Iris pigment epithelial cell (primary cell): ENCODE measurements at regions not wholly inside any gene's neighbourhood (a gene's known extent, or its start where the extent isn't known, plus 50 kb on each side); places are given as distances from the start of the nearest gene placed in this dataset.

Source experiments
- DNase-seq: peaks from one replicate; pipeline ENCODE4 v3.0.0-alpha.2; 2011; ENCODE audit warnings: low read depth

DNA sequence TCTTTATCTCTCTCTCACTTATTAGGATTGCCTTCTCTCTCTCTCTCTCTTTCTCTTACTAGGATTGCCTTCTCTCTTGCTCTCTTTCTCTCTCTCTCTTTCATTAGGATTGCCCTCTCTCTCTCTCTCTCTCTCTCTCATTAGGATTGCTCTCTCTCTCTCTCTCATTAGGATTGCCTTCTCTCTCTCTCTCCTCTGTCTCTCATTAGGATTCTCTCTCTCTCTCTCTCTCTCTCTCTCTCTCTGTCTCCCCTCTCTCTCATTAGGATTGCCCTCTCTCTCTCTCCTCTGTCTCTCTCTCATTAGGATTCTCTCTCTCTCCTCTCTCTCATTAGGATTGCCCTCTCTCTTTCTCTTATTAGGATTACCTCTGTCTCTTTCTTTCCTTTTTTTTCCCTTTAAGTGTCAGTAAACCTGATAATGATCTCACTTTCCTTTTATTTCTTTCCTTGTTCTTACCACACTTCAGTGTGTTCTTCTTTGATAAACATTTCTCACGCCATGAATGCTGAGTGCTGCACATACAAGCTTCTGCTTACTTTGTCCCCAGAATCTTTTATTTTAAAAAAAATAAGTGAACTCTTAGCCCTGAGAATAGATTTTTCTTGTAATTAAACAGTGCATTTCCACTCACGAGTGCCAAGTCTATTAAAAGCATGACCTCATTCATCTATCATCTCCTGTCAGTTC is 243.4 kb upstream of the TBC1D5 start:
- DNase-seq, result no peak

DNA sequence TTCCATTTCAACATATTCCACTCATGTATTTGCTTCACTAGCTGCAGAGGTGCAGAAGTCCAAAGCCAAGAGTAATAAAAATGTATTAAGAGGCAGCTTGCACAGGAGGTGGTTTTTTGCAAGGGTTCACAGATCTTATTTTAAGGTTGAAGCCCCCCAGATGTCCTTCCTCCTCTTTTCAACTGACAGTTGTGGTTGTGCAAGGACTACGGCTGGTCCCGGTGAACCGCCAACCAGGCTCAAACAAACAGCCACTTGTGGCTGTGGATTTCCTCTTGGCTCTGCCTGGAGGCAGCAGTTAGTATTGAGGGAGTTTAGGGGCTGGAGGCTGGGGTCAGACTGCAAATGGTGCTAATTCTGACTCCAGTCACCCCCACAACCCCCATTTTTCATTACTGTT is 240.7 kb upstream of the TBC1D5 start:
- no peak for DNase-seq

DNA sequence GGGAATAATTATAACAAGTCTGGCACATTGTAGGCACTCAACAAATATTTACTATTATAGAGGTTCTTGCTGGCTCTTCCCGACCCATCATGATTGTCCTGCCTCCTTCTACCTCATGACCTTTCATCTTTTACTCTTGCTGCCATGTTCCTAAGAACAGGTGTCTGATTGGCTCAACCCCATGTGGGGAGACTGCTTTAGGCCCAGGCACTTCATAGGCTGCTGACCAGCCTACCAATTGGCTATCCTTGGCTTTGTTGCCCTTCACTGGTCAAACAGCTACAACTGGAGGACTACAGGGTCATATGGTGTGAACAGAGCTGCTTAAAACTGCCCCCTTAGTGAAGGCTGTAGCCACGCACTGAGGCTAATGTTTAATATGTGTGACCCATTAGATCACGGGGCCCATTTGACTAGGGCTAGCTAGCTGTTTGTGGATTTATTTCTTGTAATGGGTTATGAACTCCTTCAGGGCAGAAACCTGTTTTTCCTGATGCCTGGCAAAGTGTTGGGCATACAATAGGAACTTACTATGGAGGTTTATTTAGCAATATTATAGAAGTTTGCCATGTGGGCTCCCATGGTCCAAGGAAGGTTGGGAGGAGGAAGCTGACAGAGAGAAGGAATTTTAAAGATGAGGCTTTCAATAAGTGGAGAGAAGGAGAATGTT is 239.9 kb upstream of the TBC1D5 start:
- DNase-seq, result no peak

DNA sequence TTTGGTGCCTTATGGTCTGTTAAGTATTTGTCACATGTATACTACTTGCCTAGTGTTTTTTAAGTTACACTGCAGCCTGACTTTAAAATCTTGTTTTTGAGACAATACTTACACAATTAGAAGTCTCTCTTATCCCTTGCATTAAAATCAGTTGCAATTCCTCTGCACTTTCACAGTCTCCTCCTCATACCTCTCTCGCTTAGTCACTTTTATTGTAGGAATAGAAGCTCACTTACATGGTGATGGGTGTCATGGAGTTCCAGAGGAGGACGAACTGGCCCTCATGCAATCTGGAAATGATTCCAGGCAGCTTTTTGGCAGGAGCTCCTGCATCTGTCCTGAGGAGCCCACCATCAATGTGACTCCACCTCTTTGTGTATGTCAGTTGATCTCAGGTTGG is 238.4 kb upstream of the TBC1D5 start:
- no peak for DNase-seq

DNA sequence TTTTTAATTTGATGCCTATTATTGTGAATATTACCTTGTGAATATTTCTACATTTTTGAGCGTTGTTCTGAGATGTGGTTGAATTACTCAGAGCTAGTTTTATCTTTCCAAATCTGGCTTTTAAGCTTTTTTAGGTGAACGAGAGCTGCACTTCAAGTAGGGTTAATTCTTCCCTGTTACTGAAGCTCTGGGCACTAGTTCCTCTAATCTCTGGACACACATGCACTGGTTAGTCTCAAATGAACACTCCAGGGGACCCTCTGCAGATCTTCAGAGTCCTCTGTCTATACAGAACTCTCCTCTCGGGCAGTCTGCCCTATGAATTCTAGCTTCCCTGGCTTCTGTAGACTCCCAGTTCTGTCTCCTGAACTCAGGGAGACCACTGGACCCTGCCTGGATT is 237.5 kb upstream of the TBC1D5 start:
- DNase-seq, result no peak

DNA sequence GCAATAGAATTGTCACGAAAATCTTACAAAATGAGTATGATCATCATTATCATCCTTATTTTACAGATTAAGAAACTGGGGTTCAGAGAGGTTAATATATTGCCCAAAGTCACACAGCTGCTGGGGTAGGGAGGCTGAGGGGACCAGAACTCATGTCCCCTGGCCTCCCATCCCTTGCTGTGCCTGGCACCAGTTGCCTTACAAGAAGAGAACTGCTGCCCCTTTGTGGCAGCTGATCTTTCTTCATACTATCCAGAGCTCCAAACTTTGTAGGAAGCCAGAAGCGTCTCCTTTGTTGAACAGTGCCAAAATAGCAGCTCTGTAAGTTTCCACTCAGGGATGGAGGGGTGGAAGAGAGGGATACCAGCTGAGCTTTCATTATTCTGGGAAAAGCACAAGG is 236.8 kb upstream of the TBC1D5 start:
- no peak for DNase-seq

DNA sequence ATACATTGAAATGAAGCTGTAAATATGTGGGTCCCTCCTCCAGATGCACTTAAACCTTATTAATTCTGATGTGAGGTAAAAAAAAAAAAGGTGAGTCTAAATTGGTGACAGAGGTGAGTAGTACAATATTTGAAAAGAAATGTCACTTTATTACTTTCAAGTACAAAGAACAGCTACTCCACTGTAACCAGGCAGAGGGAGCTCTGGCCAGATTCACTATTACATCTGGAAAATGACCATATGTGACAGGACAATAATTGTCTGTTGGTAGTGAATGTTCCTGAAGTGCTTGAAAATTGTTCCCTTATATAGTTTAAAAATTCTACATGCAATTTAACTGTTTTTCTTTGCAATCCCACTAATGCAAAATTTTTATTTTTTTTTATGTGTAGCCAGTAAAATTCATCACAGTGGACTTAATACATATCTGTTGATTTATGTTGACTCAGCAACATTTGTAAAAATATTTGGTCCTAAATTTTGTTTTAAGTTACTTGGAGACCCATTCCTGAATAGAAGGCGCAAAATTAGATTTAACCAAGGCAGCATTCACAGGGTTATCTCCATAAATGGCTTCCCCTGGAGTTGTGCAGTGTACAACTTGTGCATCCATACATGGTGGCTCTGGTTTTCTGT is 231.9 kb upstream of the TBC1D5 start:
- DNase-seq, result no peak

DNA sequence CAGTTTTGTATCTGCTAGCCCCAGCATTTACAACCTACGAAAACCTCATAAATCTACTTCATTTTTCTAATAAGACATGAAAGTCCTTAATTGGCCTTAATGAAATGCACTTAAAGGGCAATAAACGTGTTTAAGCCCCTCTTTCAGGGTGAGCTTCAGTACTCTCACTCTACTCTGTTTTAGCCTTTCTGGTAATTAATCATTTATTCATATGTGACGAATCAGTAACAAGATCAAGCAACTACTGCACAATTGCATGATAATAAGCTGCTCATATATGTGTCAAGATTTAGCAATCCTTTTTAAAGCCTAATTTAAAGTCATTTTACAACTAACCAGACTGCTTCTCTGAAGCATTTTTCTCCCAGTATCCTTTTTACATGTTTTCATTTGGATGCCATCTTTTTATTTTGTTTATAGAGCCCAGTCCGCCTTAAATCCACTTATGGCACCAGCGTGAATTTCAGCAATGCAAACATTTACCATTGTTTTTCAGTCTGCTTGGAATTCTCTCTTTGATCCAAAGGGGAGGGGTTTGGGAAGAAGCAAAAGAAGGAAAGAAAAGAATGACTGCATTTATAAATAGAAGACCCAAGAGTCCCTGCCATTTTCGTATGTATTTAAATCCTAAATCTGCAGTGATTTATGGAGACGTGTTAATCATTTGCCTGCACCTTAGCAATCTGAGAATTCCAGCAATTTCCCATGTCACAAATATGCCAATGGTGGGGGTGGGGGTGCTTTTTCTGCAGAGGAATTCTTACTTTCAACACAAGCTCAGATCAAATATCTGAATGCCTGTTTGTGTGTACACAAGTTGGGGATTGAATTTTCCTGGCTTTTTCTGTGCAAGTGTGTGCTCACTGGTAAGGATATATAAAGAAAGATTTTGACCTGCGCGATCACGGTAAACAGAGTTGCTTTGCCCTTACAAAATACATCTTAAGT is 230.8 kb upstream of the TBC1D5 start:
- no peak for DNase-seq

DNA sequence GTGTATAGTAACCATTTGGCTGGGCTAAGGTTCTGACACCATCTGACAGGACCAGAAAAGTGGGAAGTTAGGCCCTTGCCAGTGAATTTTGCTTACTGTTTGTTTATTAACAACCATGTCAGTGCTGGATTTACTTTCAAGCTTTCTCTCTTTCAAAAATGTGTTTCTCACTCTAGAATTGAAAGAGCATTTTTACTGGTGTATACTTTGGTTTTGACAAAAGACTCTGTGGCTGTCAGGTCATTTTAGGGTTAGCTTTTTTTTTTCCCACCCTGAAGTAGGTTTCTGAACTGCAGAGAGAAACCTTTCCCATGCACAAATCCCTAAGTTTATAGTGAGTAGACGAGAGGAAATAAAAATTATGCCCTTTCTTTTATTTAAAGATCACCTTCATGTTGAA is 230.0 kb upstream of the TBC1D5 start:
- no peak for DNase-seq

DNA sequence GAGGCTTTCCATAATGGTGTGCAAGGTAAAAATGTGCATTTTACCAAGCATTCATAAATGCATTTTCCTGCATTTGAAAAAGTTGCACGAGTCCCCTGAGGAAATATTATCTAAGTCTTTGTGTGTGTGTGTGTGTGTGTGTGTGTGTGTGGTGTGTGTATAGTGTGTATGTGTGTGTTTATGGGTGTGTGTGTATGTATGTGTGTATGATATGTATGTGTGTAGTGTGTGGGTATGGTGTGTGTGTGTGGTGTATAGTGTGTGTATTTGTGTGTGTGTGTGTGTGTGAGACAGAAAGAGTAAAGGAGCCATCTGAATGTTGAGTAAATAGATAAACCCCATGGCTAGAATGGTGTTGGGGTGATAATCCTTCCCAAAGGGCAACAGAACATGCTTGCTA is 229.6 kb upstream of the TBC1D5 start:
- no peak for DNase-seq

DNA sequence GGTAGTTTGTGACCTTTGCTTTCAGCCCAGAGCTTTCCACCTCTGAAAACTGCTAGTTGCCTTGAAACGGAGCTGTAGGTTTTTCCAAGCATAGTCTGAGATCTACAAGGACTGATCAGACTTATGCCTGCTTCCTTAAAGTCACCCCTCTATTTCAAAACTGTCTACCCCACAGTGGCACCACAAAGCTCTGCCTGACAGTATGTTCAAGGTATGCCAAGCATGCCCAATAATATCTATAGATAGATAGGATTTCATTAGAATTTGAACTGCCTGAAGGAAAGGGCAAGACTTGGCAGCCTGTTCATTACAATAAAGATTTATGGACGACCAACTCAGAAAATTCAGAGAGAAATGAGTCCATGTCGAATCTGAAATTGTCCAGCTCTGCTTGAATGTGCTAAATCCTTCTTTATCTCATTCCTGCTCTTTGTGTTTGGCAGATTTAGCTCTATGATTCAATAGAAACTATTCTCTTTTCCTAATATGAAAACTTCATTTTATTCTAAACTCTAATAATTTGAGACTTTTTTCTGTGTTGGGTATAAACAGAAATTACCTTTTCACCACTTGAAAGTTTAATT is 227.6 kb upstream of the TBC1D5 start:
- no peak for DNase-seq

DNA sequence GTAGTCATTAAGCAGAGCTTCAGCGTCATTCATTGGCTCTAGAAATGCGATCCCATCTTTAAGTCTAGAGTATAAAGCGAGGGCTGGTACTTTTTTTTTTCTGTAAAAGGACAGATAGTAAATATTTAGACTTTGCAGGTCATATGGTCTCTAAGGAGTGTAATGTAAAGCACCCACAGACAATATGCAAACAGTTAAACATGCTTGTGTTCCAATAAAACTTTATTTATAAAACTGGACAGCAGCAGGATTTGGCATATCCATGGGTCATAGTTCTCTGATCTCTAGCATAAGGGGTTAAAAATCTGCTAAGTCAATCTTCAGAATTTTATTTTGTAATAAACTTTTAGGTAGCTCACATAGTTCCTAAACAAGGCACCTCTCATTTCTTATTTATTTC is 226.8 kb upstream of the TBC1D5 start:
- DNase-seq, result no peak

DNA sequence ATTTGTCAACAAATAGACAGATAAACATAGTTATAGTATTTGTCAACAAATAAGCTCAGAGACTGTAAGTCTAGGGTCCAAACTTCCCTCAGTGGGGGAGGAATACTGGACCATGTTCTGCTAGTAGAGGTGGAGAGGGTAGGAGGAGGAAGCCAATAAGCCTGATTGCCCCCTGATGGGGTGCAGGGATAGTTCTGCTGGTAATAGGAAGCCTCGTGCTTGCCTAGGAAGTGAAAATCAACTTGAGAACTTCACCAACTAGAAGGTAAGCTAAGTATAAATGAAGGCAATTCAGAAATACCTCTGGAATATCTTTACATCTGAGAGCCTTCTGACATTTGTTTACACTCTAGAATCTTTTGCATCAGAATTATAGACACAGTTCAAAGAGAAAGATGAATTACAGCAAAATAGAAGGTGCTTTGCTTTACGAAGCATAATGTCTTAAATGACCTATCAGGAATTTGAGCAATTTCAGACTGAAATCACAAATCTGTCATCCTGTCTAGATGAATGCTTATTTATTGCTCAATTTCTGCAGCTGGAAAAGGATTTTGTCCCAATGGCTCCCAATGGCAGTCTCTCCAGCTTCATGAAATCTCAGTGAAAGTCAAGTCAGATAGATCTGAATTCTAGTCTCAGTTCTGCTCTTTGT is 225.6 kb upstream of the TBC1D5 start:
- DNase-seq, result no peak

DNA sequence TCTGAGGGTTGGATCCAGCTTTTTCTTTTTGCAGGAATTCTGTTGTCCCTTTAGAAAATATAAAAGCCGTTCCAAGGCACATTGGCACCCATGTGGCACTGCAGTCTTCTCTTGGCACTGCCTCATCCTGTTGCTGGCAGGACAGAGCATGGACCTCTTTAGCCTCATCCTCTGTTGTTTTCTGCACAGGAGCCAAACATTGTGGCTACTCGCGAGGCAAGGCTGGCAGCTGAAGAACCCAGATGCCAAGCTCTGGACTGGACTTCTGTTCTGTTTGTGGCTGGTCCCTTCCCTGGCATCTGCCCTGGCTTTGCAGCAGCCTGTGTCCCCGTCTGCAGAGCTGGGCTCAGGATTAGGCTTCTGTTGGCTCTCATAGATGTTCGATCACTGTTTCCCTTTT is 224.7 kb upstream of the TBC1D5 start:
- no peak for DNase-seq

DNA sequence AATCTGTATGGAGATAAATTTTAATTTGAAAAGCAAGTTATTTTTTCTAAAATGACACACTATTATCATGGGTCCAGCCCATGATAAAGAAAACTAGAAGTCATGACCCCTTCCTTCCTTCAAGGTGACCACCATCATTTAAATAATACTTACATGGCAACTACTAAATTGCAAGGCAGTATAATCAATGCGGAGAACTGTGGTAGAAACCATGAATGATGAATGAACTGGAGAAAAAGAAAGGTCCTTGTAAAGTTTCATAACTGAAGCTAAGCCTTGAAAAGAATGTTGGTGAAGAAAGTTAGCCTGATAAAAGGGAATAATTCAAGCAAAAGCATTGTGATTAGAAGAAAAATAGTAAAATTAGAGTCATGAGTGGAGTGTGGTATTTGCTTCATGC is 222.9 kb upstream of the TBC1D5 start:
- DNase-seq, result no peak

DNA sequence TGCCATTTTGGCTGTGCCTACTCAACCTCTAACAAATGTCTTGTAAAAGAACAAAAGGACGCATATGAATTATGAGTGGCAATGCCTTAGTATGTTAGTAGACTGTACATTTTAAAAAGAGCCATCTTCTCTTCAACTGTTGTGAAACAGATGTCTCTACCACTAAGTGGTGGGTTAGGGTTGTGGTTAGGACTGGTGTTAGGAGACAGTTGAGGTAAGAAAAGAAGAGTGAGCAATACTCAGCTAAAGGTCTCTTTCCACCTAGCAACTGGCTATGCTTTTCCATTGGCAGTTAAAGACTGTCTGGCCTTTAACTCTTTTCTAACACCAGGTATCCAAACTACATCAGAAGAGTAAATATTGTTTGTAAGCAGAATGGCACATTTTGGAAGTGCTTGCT is 221.7 kb upstream of the TBC1D5 start:
- DNase-seq, result no peak

DNA sequence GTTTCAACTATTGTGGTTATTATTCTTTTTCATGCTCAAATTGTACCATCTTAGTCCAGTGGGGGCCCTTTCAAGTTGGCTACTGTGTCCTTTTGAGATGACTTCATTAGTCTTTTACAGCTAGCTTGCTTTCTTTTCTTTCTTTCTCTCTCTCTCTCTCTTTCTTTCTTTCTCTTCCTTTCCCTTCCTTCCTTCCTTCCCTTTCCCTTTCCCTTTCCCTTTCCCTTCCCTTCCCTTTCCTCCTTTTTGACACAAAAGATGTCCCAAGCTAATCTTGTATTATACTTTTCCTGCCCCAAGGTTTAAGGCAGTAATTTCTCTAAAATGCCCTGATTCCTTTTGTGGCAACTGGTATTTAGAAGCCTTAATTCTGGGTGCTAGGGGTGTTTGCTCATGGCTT is 213.0 kb upstream of the TBC1D5 start:
- DNase-seq, result no peak

DNA sequence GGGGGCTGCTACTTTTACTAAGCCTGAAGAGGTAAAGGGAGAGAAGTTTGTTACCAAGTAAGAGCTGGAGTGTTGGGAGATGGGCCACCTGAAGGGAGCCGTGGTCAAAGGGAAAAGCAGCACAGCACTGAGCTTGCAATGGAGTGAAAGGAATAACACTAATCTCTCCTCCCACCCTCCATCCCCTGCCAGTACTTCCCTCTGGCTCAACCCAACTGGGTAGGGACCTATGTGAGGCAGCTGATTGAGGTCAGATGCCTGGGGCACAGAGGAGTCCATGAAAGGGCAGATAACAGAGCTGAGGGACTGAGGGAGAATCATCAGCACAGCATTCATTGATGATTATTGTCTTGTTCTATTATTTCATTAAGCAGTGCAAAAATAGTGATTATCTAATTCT is 212.4 kb upstream of the TBC1D5 start:
- DNase-seq, result no peak

DNA sequence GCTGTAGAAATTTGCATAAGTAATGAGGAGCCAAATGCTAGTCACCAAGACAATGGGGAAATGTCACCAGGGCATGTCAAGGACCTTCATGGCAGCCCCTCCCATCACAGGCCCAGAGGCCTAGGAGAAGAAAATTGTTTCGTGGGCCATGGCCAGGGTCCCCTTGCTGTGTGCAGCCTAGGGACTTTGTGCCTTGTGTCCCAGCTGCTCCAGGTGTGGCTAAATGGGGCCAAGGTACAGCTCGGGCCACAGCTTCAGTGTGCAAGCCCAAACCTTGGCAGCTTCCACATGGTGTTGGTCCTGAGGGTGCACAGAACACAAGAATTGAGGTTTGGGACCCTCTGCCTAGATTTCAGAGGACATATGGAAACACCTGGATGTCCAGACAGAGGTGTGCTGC is 208.8 kb upstream of the TBC1D5 start:
- no peak for DNase-seq

DNA sequence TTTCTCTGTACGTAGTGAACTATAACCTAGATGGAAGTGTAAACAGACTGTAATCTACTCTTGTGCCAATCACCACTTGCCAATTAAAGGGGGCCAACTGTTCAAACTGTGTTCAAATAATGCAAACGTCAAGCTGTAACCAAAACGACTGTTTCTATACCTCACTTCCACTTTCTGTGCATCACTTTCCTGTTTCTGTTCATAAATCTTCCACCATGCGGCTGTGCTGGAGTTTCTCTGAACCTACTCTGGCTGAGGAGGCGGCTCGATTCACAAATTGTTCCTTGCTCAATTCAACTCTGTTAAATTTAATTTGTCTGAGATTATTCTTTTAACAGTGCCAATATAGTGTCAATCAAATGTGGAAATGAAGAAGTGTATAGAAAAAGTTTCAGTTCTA is 206.7 kb upstream of the TBC1D5 start:
- DNase-seq, result no peak

DNA sequence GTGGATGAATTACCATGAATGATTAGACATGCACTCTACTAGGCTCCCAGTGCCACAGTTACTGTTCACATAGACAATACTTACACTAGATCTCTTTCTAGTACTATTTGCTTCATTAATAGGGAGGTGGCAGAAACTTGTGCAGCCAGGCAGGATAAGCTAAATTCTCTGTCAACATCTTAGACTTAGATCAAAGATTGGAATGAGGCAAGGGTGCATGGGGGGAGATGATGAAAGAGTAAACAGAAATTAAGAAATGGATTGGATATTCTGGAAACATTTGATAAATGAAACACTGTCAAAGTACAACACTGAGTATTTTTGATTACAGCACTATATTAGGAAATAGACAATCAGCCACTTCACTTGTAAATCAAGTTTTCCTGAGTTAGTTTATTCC is 205.4 kb upstream of the TBC1D5 start:
- DNase-seq, result no peak

DNA sequence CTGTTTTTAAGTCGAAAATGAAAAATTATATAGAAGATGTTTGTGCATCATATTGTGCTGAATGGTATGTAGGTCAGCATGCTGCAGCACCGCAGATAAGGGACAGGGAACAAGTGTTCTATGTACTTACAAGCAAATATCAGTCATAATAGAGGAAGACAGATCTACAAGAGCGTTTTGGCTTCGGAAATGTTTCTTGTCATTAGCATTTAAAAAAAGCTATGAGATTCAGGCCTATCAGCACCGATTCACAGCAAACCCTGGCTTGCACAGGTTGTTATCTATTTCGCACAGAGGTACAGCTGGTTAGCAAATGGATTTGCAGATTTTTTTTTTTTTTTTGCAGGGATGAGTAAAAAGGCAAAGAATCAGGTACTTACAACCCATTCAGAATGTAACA is 204.2 kb upstream of the TBC1D5 start:
- no peak for DNase-seq
